H9 (cell line): ENCODE measurements at regions not wholly inside any gene's neighbourhood (a gene's known extent, or its start where the extent isn't known, plus 50 kb on each side); places are given as distances from the start of the nearest gene placed in this dataset.

Source experiments
- DNase-seq: peaks from one replicate; pipeline ENCODE4 v3.0.0-alpha.2; 2017
- H2AFZ ChIP-seq: one replicate; pipeline ENCODE4 v1.6.1; 2013; ENCODE audit warnings: mild to moderate bottlenecking, low read length, control low read depth, moderate library complexity
- H2AK5ac ChIP-seq: 2 replicates; pipeline ENCODE4 v1.6.1; 2013; ENCODE audit warnings: low read length, control low read depth, mixed read lengths; ENCODE audit not compliant: insufficient read length
- H2BK120ac ChIP-seq: one replicate; pipeline ENCODE4 v1.6.1; 2013; ENCODE audit warnings: low read depth, mild to moderate bottlenecking, low read length, control low read depth, inconsistent platforms; ENCODE audit not compliant: poor library complexity, severe bottlenecking
- H2BK12ac ChIP-seq: 2 replicates; pipeline ENCODE4 v1.6.1; 2013; ENCODE audit warnings: low read length, control low read depth, mixed read lengths, low read depth; ENCODE audit not compliant: insufficient read length
- H2BK15ac ChIP-seq: 2 replicates; pipeline ENCODE4 v1.6.1; 2013; ENCODE audit warnings: low read depth, low read length, control low read depth
- H2BK20ac ChIP-seq: one replicate; pipeline ENCODE4 v1.6.1; 2013; ENCODE audit warnings: low read depth, mild to moderate bottlenecking, low read length, control low read depth, inconsistent platforms; ENCODE audit not compliant: poor library complexity, severe bottlenecking
- H2BK5ac ChIP-seq: 2 replicates; pipeline ENCODE4 v1.6.1; 2013; ENCODE audit warnings: low read length, control low read depth, mixed read lengths; ENCODE audit not compliant: insufficient read length
- H3K14ac ChIP-seq: 2 replicates; pipeline ENCODE4 v1.6.1; 2013; ENCODE audit warnings: low read length, control low read depth; ENCODE audit not compliant: insufficient read depth
- H3K18ac ChIP-seq: 2 replicates; pipeline ENCODE4 v1.6.1; 2013; ENCODE audit warnings: low read depth, mild to moderate bottlenecking, mixed read lengths, low read length, control low read depth; ENCODE audit not compliant: insufficient read length
- H3K23ac ChIP-seq: 2 replicates; pipeline ENCODE4 v1.6.1; 2013; ENCODE audit warnings: low read length, control low read depth, mixed read lengths, low read depth; ENCODE audit not compliant: insufficient read length
- H3K23me2 ChIP-seq: 2 replicates; pipeline ENCODE4 v1.6.1; 2013; ENCODE audit warnings: low read depth, mild to moderate bottlenecking, mixed read lengths, low read length, control low read depth; ENCODE audit not compliant: insufficient read length, poor library complexity, severe bottlenecking
- H3K27ac ChIP-seq: 2 replicates; pipeline ENCODE4 v1.5.1; 2013; ENCODE audit warnings: low read length, control low read depth, mixed read lengths, low read depth; ENCODE audit not compliant: insufficient read length
- H3K27me3 ChIP-seq: 2 replicates; pipeline ENCODE4 v1.6.1; 2013; ENCODE audit warnings: low read length, control low read depth, inconsistent platforms; ENCODE audit not compliant: insufficient read depth
- H3K4ac ChIP-seq: 2 replicates; pipeline ENCODE4 v1.6.1; 2013; ENCODE audit warnings: low read depth, mild to moderate bottlenecking, control low read depth, inconsistent platforms, low read length, moderate library complexity
- H3K4me1 ChIP-seq: 2 replicates; pipeline ENCODE4 v1.6.1; 2013; ENCODE audit warnings: low read length, control low read depth, inconsistent platforms; ENCODE audit not compliant: insufficient read depth
- H3K4me2 ChIP-seq: 2 replicates; pipeline ENCODE4 v1.6.1; 2013; ENCODE audit warnings: low read length, control low read depth, mixed read lengths; ENCODE audit not compliant: insufficient read length, insufficient read depth
- H3K56ac ChIP-seq: 2 replicates; pipeline ENCODE4 v1.6.1; 2013; ENCODE audit warnings: low read depth, mild to moderate bottlenecking, mixed read lengths, low read length, control low read depth; ENCODE audit not compliant: insufficient read length
- H3K79me1 ChIP-seq: 2 replicates; pipeline ENCODE4 v1.6.1; 2013; ENCODE audit warnings: low read depth, mild to moderate bottlenecking, moderate library complexity, low read length, control low read depth, inconsistent platforms; ENCODE audit not compliant: insufficient read depth, poor library complexity, severe bottlenecking
- H3K79me2 ChIP-seq: 2 replicates; pipeline ENCODE4 v1.6.1; 2013; ENCODE audit warnings: low read length, control low read depth, inconsistent platforms; ENCODE audit not compliant: insufficient read depth
- H3K9ac ChIP-seq: 2 replicates; pipeline ENCODE4 v1.6.1; 2013; ENCODE audit warnings: low read length, control low read depth, mixed read lengths; ENCODE audit not compliant: insufficient read length; ENCODE audit errors: extremely low read depth
- H3K9me3 ChIP-seq: one replicate; pipeline ENCODE4 v1.6.1; 2013; ENCODE audit warnings: low read depth, low read length, inconsistent platforms; ENCODE audit not compliant: control insufficient read depth
- H3T11ph ChIP-seq: one replicate; pipeline ENCODE4 v1.6.1; 2013; ENCODE audit warnings: mild to moderate bottlenecking, low read length, control low read depth, inconsistent platforms
- H4K20me1 ChIP-seq: one replicate; pipeline ENCODE4 v1.6.1; 2013; ENCODE audit not compliant: control insufficient read depth, insufficient read length, insufficient read depth
- H4K5ac ChIP-seq: 2 replicates; pipeline ENCODE4 v1.6.1; 2013; ENCODE audit warnings: low read depth, mild to moderate bottlenecking, mixed read lengths, low read length, control low read depth; ENCODE audit not compliant: insufficient read length
- H4K8ac ChIP-seq: replicated peaks from 2 replicates; pipeline ENCODE4 v1.6.1; 2013; ENCODE audit warnings: low read length, control low read depth, mixed read lengths, low read depth; ENCODE audit not compliant: insufficient read length
- H4K91ac ChIP-seq: 2 replicates; pipeline ENCODE4 v1.6.1; 2013; ENCODE audit warnings: low read depth, mild to moderate bottlenecking, moderate library complexity, mixed read lengths, low read length, control low read depth; ENCODE audit not compliant: insufficient read length
- H3K27ac Mint-ChIP-seq, 3 experiments: 2 replicates in 2 of 3; 3 replicates in 1 of 3; pipeline ENCODE4 v1.8.0; 2020 to 2021; ENCODE audit warnings: mixed read lengths in 3 of 3, mild to moderate bottlenecking in 1 of 3, moderate library complexity in 1 of 3
- H3K27me3 Mint-ChIP-seq: 2 replicates; pipeline ENCODE4 v1.8.0; 2021; ENCODE audit warnings: low read depth, mild to moderate bottlenecking, moderate library complexity, mixed read lengths
- H3K36me3 Mint-ChIP-seq, 3 experiments: 2 replicates in 2 of 3; 3 replicates in 1 of 3; pipeline ENCODE4 v1.8.0; 2020 to 2021; ENCODE audit warnings: low read depth in 3 of 3, mixed read lengths in 3 of 3; ENCODE audit not compliant: insufficient read depth in 1 of 3
- H3K4me1 Mint-ChIP-seq, 2 experiments: 2 replicates each; pipeline ENCODE4 v1.8.0; 2020; ENCODE audit warnings: mixed read lengths in 2 of 2
- H3K4me3 Mint-ChIP-seq, 2 experiments: 2 replicates in 1 of 2; 3 replicates in 1 of 2; pipeline ENCODE4 v1.8.0; 2020 to 2021; ENCODE audit warnings: mild to moderate bottlenecking in 2 of 2, mixed read lengths in 2 of 2, moderate library complexity in 1 of 2
- H3K9me3 Mint-ChIP-seq, 2 experiments: 2 replicates in 1 of 2; 3 replicates in 1 of 2; pipeline ENCODE4 v1.8.0; 2020; ENCODE audit warnings: mild to moderate bottlenecking in 2 of 2, mixed read lengths in 2 of 2, moderate library complexity in 1 of 2
- CTCF ChIP-seq: fragments of 200-600 bp; sonication (generic); conservative IDR thresholded peaks from 3 replicates; pipeline ENCODE4 v1.8.0; 2021; ENCODE audit warnings: antibody characterized with exemption, mild to moderate bottlenecking
- WGBS: extraction: QIAGEN DNeasy Blood & Tissue Kit; methylation state at CpG from one replicate; pipeline ENCODE4 v1.1.7; 2013; ENCODE audit warnings: missing lambda C conversion rate, low lambda C conversion rate, mixed read lengths; ENCODE audit not compliant: insufficient read length; ENCODE audit errors: extremely low coverage; 5-methylcytosine and 5-hydroxymethylcytosine counted together

GRCh38 chr3:156761713-156762451 lies 64.3 kb upstream of the LEKR1 start:
- no peak for TF ChIP-seq CTCF
- no peaks in the 10 kb centered on the region for H4K20me1 ChIP-seq
- H3K79me1 ChIP-seq: no peaks in the 10 kb centered on the region
- no peak overlapping the region for H3K4ac ChIP-seq
- H3K18ac ChIP-seq: no peak overlapping the region
- H2AK5ac ChIP-seq: no peak overlapping the region
- no peak overlapping the region; a peak in 1 of 7 replicates for H3K27ac Mint-ChIP-seq
- H3T11ph ChIP-seq: no peak overlapping the region
- no peak overlapping the region for H3K23ac ChIP-seq
- H3K4me1 Mint-ChIP-seq: peaks cover 10 to 15% of the 10 kb centered on the region in 2 experiments
- no peak overlapping the region for H3K27ac ChIP-seq
- no peak overlapping the region for H4K8ac ChIP-seq
- H3K4me2 ChIP-seq: no peak overlapping the region
- H3K79me2 ChIP-seq: no peaks in the 10 kb centered on the region
- H2BK20ac ChIP-seq: no peak overlapping the region
- no peaks in the 10 kb centered on the region for H3K36me3 Mint-ChIP-seq
- H2BK120ac ChIP-seq: no peak overlapping the region
- no peak overlapping the region for H2AFZ ChIP-seq
- H3K27me3 ChIP-seq: no peaks in the 10 kb centered on the region
- no peak overlapping the region for H2BK15ac ChIP-seq
- H2BK5ac ChIP-seq: no peak overlapping the region
- no peak overlapping the region for H3K9ac ChIP-seq
- H3K14ac ChIP-seq: no peak overlapping the region
- no peak overlapping the region for H4K5ac ChIP-seq
- no peaks in the 10 kb centered on the region for H3K23me2 ChIP-seq
- H3K9me3 Mint-ChIP-seq: peaks cover 0 to 2% of the 10 kb centered on the region in 2 experiments; a peak in 2 of 5 replicates
- no peaks in the 10 kb centered on the region for H3K27me3 Mint-ChIP-seq
- no peaks in the 10 kb centered on the region for H3K4me1 ChIP-seq
- DNase-seq: no peak
- H3K56ac ChIP-seq: no peak overlapping the region
- no peak overlapping the region for H2BK12ac ChIP-seq
- H3K9me3 ChIP-seq: no peaks in the 10 kb centered on the region
- H3K4me3 Mint-ChIP-seq: no peak overlapping the region
- no CpG with 5 or more reads among the region's 4 CpGs for WGBS
- no peak overlapping the region for H4K91ac ChIP-seq
